B cell (primary cell): ENCODE measurements at regions not wholly inside any gene's neighbourhood (a gene's known extent, or its start where the extent isn't known, plus 50 kb on each side); places are given as distances from the start of the nearest gene placed in this dataset.

Source experiments
- ATAC-seq: fragments of 200-7000 bp; cut with Tn5 transposase; one replicate; pipeline ENCODE4 v1.10.0; 2021; ENCODE audit warnings: low read depth, mild to moderate bottlenecking, moderate number of reproducible peaks, moderate library complexity
- CTCF ChIA-PET: fragments of 350-600 bp; sonication (Branson Sonifier 250); formaldehyde crosslinking; loops from one replicate; lab custom pipeline; 2021; ENCODE audit warnings: antibody characterized with exemption, inconsistent platforms; lab: Charles Lee
- POLR2A ChIA-PET: fragments of 350-600 bp; sonication (Branson Sonifier 250); formaldehyde crosslinking; loops from one replicate; lab custom pipeline; 2021; ENCODE audit warnings: antibody characterized with exemption; lab: Charles Lee
- DNase-seq: peaks from one replicate; pipeline ENCODE4 v3.0.0; 2013
- H2AFZ ChIP-seq: 2 replicates; pipeline ENCODE4 v1.6.1; 2012; ENCODE audit warnings: mild to moderate bottlenecking, low read depth, low read length; ENCODE audit not compliant: insufficient read depth, poor library complexity, severe bottlenecking
- H3K27ac ChIP-seq, 2 donors: 1 replicate in 1 of 2; 2 replicates in 1 of 2; pipeline ENCODE4 v1.5.1; 2012 to 2013; ENCODE audit warnings: low read length in 2 of 2, mild to moderate bottlenecking in 2 of 2, moderate library complexity in 1 of 2
- H3K27me3 ChIP-seq, 4 experiments: fragments of 200-600 bp in 1 of 4; sonication (generic) in 1 of 4; replicated peaks in 1 of 4; 1 replicate in 2 of 4; 2 replicates in 2 of 4; pipeline versions ENCODE4 v1.6.1 to v1.7.0; 2013 to 2016; ENCODE audit warnings: low read length in 3 of 4, mild to moderate bottlenecking in 2 of 4, mixed read lengths in 1 of 4, moderate library complexity in 1 of 4; ENCODE audit not compliant: insufficient read depth in 4 of 4, control insufficient read depth in 3 of 4; ENCODE audit errors: control extremely low read depth in 1 of 4
- H3K36me3 ChIP-seq, 2 experiments: replicated peaks in 1 of 2; 1 replicate in 1 of 2; 2 replicates in 1 of 2; pipeline versions ENCODE4 v1.6.1 to v1.7.1; 2013; ENCODE audit warnings: low read length in 1 of 2; ENCODE audit not compliant: insufficient read depth in 2 of 2, control insufficient read depth in 1 of 2; ENCODE audit errors: control extremely low read depth in 1 of 2, extremely low read depth in 1 of 2
- H3K4me1 ChIP-seq, 2 donors: fragments of 200-600 bp in 1 of 2; sonication (generic) in 1 of 2; 1 replicate in 1 of 2; 2 replicates in 1 of 2; pipeline versions ENCODE4 v1.5.1 to v1.6.1; 2013 to 2017; ENCODE audit warnings: low read length in 2 of 2; ENCODE audit not compliant: control insufficient read depth in 2 of 2, insufficient read depth in 2 of 2
- H3K4me2 ChIP-seq: replicated peaks from 2 replicates; pipeline ENCODE3; 2012; ENCODE audit warnings: mild to moderate bottlenecking, low read depth, low read length; ENCODE audit not compliant: poor library complexity, severe bottlenecking
- H3K4me3 ChIP-seq, 5 experiments: fragments of 200-600 bp in 1 of 5; sonication (generic) in 1 of 5; 1 replicate in 3 of 5; 2 replicates in 2 of 5; pipeline versions ENCODE4 v1.5.1 to v1.7.0; 2011 to 2016; ENCODE audit warnings: low read length in 4 of 5, mild to moderate bottlenecking in 4 of 5, low read depth in 2 of 5, control low read depth in 1 of 5, moderate library complexity in 1 of 5; ENCODE audit not compliant: insufficient read depth in 1 of 5; ENCODE audit errors: control extremely low read depth in 1 of 5, extremely low read depth in 1 of 5
- H3K79me2 ChIP-seq: fragments of 200-600 bp; sonication (generic); one replicate; pipeline ENCODE4 v1.6.0; 2016; ENCODE audit warnings: low read length; ENCODE audit not compliant: control insufficient read depth, insufficient read depth
- H3K9ac ChIP-seq: fragments of 200-600 bp; sonication (generic); 2 replicates; pipeline ENCODE4 v1.6.1; 2017; ENCODE audit warnings: mild to moderate bottlenecking, low read length, moderate library complexity
- H3K9me3 ChIP-seq, 3 donors: one replicate each; pipeline versions ENCODE4 v1.6.1 to v1.7.1; 2013; ENCODE audit warnings: low read length in 2 of 3; ENCODE audit not compliant: control insufficient read depth in 2 of 3, insufficient read depth in 1 of 3; ENCODE audit errors: control extremely low read depth in 1 of 3
- H4K20me1 ChIP-seq: 2 replicates; pipeline ENCODE4 v1.6.0; 2012; ENCODE audit warnings: mild to moderate bottlenecking, low read length; ENCODE audit not compliant: insufficient read depth, control insufficient read depth, poor library complexity, severe bottlenecking
- H3K27ac Mint-ChIP-seq: one replicate; pipeline ENCODE4 v1.8.0; 2021; ENCODE audit warnings: mixed read lengths
- H3K27me3 Mint-ChIP-seq: one replicate; pipeline ENCODE4 v1.8.0; 2021; ENCODE audit warnings: mixed read lengths
- H3K4me1 Mint-ChIP-seq: one replicate; pipeline ENCODE4 v1.8.0; 2021; ENCODE audit warnings: mixed read lengths
- H3K4me3 Mint-ChIP-seq: one replicate; pipeline ENCODE4 v1.8.0; 2021; ENCODE audit warnings: mixed read lengths
- H3K9me3 Mint-ChIP-seq: one replicate; pipeline ENCODE4 v1.8.0; 2022; ENCODE audit warnings: mixed read lengths; ENCODE audit not compliant: insufficient read depth
- EZH2 ChIP-seq: IDR thresholded peaks from 2 replicates; pipeline ENCODE4 v1.6.1; 2012; ENCODE audit warnings: borderline replicate concordance, low read depth, mild to moderate bottlenecking, moderate library complexity, low read length; ENCODE audit not compliant: insufficient read depth, poor library complexity, severe bottlenecking
- WGBS: methylation state at CpG from one replicate; pipeline ENCODE4 v1.1.5; 2013; ENCODE audit warnings: missing lambda C conversion rate; ENCODE audit not compliant: insufficient coverage; 5-methylcytosine and 5-hydroxymethylcytosine counted together
- intact Hi-C: fragments of 100-400 bp; cut with micrococcal nuclease; formaldehyde crosslinking; loops from one replicate; pipeline ENCODE4 v1.10.0; 2022
- TF ChIP-seq, protein P1 (sequence below): fragments of 200-600 bp; IDR thresholded peaks from one replicate; pipeline ENCODE4 v1.8.0; 2022; ENCODE audit warnings: antibody characterized with exemption, mild to moderate bottlenecking

DNA sequence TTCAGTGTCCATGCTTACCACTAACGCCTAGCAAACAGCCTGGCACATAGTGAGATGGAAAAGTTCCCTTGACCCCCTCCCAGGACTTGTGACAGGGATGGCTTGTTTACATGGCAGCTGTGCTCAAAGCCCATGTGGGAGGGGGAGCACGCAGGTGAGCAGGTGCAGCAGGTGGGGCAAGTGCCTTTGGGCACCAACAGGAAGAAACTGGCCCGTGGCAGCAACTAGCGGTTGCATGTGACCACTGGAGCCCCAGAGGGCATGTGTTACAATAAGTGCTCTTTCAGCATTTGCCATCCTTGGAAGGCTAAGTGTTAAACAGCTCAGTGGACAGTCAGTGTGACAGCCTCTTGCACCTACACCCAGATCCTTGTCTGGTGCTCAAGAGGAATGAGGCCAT, 734.6 kb downstream of the TUSC7 start:
- Histone ChIP-seq H3K79me2 (no peaks in the 10 kb centered on the region), H3K4me2 (no peak overlapping the region), H3K9me3 (no peaks in the 10 kb centered on the region), H2AFZ (no peak overlapping the region), H3K4me3 (no peak overlapping the region), H3K4me1 (no peaks in the 10 kb centered on the region), H4K20me1 (no peaks in the 10 kb centered on the region), H3K27ac (no peak overlapping the region), H3K36me3 (no peaks in the 10 kb centered on the region), H3K9ac (no peak overlapping the region), H3K27me3 (no peaks in the 10 kb centered on the region)
- 77% methylated on average over 3 of the region's 4 CpGs for whole genome bisulfite sequencing
- no peak overlapping the region for H3K4me3 Mint-ChIP-seq
- H3K27ac Mint-ChIP-seq = no peak overlapping the region
- TF ChIP-seq, protein P1, sequence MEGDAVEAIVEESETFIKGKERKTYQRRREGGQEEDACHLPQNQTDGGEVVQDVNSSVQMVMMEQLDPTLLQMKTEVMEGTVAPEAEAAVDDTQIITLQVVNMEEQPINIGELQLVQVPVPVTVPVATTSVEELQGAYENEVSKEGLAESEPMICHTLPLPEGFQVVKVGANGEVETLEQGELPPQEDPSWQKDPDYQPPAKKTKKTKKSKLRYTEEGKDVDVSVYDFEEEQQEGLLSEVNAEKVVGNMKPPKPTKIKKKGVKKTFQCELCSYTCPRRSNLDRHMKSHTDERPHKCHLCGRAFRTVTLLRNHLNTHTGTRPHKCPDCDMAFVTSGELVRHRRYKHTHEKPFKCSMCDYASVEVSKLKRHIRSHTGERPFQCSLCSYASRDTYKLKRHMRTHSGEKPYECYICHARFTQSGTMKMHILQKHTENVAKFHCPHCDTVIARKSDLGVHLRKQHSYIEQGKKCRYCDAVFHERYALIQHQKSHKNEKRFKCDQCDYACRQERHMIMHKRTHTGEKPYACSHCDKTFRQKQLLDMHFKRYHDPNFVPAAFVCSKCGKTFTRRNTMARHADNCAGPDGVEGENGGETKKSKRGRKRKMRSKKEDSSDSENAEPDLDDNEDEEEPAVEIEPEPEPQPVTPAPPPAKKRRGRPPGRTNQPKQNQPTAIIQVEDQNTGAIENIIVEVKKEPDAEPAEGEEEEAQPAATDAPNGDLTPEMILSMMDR = no peak
- no peak for TF ChIP-seq EZH2
- DNase-seq = no peak
- ChIA-PET POLR2A (no interaction called here), CTCF (no interaction called here)
- H3K27me3 Mint-ChIP-seq = no peaks in the 10 kb centered on the region
- intact Hi-C loops = no loop called here
- no peaks in the 10 kb centered on the region for H3K4me1 Mint-ChIP-seq
- ATAC-seq = no peak
- no peaks in the 10 kb centered on the region for H3K9me3 Mint-ChIP-seq

DNA sequence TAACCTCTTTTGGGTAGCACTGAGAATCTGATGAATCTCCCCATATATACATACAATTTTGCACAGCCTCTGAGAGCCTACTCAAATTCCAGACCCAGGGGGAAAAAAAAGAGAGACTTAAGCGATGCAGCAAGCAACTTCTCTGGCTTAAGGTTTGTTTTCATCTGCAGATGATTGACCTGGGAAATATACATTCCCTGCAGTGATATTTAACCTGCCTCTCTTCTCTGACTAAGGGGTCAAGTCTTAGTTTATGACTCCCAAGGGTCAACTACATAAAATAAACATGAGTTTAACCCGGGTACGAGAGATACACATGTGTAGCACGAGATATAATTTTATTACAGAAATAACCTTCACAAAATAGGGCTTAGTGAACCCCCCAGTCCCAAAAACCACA, 737.8 kb downstream of the TUSC7 start:
- no peak for TF ChIP-seq EZH2
- Mint-ChIP-seq H3K27me3 (no peaks in the 10 kb centered on the region), H3K27ac (no peak overlapping the region), H3K4me3 (no peak overlapping the region), H3K9me3 (no peaks in the 10 kb centered on the region), H3K4me1 (no peaks in the 10 kb centered on the region)
- Histone ChIP-seq H4K20me1 (no peaks in the 10 kb centered on the region), H3K4me1 (no peaks in the 10 kb centered on the region), H3K4me3 (no peak overlapping the region), H3K9ac (no peak overlapping the region), H3K79me2 (no peaks in the 10 kb centered on the region), H3K36me3 (no peaks in the 10 kb centered on the region), H3K27me3 (no peaks in the 10 kb centered on the region), H2AFZ (no peak overlapping the region), H3K4me2 (no peak overlapping the region), H3K9me3 (no peaks in the 10 kb centered on the region), H3K27ac (no peak overlapping the region)
- no CpG with 5 or more reads among the region's 4 CpGs for WGBS
- intact Hi-C loops = no loop called here
- ChIA-PET POLR2A (no interaction called here), CTCF (no interaction called here)
- ATAC-seq = no peak
- DNase-seq = no peak
